NCI-H2227 (cell line): ENCODE measurements at regions not wholly inside any gene's neighbourhood (a gene's known extent, or its start where the extent isn't known, plus 50 kb on each side); places are given as distances from the start of the nearest gene placed in this dataset.

Experiments
- DNase-seq: peaks from one replicate; lab custom pipeline; 2025; ENCODE audit not compliant: unreplicated experiment; lab: John Stamatoyannopoulos, UW

GRCh38 chrX:7789200-7789599 is 53.8 kb upstream of the VCX start:
- DNase-seq: no peak

- no peak for DNase-seq
These were observed 54.6 kb upstream of the VCX start for GRCh38 chrX:7788334-7788733.

- no peak for DNase-seq
These were observed 55.3 kb upstream of the VCX start for GRCh38 chrX:7787714-7788113.

DNA sequence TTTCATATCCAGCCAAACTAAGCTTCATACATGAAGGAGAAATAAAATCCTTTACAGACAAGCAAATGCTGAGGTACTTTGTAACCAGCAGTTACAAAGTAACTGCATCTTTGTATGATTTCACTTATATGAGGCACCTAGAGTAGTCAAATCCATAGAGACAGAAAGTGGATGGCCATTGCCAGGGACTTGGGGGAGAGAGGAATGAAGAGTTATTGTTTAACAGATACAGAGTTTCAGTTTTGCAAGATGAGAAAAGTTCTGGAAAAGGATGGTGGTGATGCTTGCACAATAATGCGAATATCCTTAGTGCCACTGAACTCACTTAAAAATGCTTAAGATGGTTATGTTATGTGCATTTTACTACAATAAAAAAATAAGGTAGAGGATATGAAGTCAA is 58.4 kb upstream of the VCX start:
- DNase-seq: no peak

GRCh38 chrX:7779644-7780043 is 63.3 kb upstream of the VCX start:
- DNase-seq: no peak

GRCh38 chrX:7775987-7776386 is 67.0 kb upstream of the VCX start:
- no peak for DNase-seq

DNA sequence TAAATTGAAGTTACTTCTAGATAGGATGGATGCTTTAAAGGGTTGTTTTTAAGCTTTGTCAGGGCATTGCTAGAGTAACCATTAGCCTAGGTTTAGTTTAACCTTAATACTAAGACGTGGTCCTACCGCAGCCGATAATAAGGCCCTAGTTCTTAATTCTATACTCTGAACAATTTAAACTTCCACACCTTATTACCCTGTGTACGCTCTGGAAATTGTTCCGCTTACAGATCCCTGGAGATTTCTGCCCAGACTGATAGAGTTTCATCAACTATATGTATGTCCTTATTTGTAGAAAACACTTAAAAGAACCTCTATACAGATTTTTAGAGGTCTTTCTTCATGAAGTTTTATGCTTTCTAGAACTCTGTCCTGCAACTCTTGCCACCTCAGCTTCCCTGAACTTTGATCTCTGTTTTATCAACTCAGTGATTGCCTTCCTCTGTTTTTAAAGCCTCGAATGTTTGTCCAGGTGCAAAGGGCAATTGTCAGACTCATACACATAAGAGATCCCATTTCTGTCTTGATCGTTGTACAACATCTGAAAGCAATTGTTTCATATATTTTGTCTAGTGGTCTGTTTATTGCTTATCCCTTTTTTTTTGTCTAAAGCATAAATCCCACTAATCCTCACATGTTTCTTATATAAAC is 71.1 kb upstream of the VCX start:
- no peak for DNase-seq

DNA sequence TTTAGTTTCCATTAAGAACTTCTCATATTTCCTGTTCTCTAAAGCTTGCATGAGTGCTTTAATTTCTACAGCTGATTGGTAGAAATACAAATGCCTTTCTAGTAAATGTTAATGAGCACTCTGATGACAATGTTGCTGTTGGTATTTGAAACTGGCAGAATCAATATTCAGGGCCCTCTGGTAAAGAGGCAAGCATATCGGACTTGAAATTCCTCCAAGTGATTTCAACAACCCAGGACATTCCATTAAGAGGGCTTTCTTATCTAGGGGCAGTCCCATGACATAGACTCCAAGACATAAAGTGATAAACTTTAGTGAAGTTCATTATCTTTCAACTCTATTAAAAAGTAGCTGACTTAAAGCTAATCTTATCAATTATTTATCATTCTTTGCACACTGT is 83.1 kb upstream of the VCX start:
- no peak for DNase-seq

DNA sequence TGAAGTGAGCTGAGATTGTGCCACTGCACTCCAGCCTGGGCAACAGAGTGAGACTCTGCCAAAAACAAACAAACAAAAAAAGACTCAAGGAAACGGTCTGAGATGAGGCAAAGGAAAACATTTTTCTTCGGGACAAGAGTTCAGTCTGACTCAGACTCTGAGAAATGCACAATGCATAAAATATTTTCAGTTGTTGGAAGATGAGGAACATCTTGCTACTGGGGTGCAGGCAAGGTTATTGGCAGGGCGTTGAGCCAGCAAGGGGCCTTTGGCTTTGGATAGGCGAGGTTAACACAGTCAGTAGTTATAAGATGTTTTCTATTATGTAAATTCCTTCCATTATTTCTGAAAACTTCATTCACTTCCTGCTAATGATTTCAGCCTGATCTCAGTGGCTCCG is 96.1 kb upstream of the VCX start:
- no peak for DNase-seq

- DNase-seq: no peak
These were observed 112.9 kb upstream of the VCX start for GRCh38 chrX:7730071-7730470.

DNA sequence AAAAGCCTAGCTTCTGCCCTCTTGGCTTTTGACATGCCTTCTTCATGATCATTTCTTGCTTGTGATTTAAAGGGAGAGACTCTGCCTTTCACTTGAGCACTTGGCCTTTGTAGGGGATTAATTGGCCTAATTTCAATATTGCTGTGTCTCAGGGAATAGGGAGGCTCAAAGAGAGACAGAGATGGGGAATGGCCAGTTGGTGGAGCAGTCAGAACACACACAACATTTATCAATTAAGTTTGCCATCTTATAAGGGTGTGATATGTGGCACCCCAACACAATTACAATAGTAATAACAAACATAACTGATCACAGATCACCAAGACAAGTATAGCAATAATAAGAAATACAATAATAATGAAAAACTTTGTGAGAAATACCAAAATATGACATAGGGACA is 122.5 kb upstream of the VCX start:
- DNase-seq: no peak

DNA sequence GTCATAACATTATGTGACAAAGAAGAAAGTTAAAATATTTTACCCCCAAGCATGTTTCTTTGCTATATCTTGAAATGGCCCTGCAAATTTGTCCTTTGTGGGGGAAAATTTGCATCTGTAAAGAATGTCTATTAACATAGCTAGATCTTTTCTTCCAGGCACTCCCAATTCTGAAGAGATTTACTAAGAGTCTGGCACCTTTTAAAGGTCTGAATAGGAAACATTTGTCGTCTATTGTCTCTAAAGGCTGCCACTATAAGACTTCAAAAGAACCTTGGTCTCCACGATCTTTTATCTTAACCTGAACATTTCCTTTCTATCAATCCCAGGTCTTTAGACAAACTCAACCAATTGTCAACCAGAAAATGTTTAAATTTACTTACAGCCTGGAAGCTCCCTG is 128.6 kb upstream of the VCX start:
- DNase-seq: no peak

DNA sequence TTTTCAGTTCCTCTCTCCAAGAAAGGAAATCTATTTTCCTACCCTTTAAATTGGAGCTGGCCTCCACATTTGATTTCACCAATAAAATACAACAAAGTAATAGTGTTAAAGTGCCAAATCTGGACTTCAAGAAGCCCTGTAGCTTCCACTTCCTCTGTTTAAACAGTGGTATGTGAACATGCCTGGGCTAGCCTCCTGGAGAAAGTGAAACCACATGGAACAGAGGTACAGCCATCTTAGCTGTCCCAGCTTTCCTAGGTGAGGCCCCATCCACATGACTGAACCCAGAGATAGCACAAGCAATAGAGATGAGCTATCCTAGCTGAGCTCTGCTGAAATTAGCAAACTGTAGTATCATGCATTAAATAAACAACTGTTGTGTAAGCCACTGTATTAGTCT is 131.8 kb upstream of the VCX start:
- no peak for DNase-seq

DNA sequence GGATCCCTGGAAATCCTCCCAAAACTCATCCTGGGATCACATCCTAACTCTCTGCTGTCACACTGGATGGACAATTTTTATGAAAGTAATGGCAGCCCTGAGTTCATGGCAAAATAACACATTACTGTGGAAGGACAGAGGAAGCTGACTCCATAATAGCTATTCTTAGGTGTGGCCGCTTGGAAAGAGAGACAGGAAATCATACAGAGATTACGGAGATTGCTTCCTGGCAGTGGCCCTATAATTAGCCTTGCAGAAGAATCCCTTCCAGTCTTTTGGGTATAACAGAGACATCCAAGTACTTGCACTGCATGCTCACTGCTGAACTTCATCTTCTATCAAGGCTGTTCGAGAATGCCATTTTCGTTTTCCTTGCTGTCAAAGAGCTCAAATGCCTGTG is 133.1 kb upstream of the VCX start:
- DNase-seq: no peak

DNA sequence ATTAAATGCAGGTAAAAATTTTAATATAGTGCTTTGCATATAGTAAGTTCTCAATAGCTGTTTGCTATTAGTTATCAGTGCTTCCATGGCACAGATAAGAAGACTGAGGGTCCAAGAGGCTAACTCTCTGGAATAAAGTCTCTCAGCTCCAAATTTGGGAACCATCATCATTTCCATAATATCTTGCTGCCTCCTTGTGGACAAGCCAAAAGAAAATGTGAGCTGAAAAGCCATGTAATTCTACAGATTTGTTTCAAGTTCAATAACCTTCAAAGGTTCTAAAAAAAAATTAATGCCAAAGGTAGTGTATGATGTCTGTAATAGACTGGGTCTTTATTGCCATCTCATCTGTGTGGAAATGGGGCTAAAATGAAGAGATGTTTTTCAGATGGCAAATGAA is 136.9 kb upstream of the VCX start:
- DNase-seq: no peak

- no peak for DNase-seq
These were observed 138.8 kb upstream of the VCX start for GRCh38 chrX:7704205-7704604.

DNA sequence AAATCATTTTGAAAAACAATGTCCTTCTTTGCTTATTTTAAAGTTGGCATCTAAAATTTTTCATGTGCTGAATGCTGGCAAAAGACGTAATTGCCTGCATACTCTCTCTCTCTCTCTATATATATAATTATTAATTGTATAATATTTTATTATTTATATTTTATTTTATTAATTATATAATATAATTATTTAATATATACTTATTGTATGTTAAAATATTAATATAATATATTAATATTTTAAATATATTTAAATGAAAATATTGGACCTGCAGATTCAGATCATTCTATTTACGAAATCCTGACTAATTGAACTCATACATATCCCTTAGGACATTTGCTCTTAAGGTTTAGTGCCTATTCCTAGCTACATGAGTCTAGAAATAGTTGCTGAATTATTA is 144.7 kb upstream of the VCX start:
- DNase-seq: no peak

- DNase-seq: no peak
These were observed 152.1 kb upstream of the VCX start for GRCh38 chrX:7690842-7691241.

DNA sequence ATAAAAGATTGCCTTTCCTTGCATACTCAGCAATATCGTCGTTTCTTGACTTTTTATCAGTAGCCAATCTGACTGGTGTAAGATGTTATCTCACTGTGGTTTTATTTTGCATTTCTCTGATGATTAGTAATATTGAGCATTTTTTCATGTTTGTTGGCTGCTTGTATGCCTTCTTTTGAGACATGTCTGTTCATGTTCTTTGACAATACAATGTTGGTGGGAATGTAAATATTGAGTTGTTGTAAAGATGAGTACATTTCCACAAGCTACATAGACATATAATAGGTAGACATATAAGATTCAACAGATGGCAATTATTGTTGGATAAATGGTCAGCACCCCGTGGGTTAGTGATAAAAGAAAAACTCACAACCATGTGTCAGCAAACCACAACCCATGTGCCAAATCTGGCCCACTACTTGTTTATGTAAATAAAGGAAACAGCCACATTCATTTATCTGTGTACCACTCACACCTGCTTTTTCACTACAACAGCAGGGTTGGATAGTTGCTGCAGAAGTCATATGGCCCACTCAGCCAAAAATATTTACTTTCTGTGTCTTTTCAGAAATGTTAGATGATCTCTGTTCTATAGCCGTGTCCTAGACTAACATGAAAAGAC is 153.1 kb upstream of the VCX start:
- no peak for DNase-seq

GRCh38 chrX:7680181-7680580 is 162.8 kb upstream of the VCX start:
- DNase-seq: no peak

DNA sequence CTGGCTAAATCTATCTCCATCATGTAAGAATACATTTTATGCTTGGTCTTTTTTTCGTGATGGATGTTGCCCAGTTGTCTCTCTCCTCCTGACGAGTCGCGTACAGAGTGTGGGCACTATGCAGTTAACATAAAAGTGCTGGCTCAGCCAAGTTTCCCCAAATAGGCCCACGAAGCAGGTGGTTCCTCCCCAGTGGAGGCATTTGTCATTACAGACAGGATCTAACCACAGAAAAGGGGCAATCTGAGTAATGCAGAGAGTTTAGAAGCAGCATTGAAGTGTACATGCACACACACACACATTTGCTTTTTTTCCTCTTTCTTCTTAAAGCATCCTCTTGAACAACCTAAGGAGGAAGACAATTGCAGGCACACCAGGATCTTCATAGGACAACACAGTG is 188.7 kb upstream of the VCX start:
- DNase-seq: no peak

DNA sequence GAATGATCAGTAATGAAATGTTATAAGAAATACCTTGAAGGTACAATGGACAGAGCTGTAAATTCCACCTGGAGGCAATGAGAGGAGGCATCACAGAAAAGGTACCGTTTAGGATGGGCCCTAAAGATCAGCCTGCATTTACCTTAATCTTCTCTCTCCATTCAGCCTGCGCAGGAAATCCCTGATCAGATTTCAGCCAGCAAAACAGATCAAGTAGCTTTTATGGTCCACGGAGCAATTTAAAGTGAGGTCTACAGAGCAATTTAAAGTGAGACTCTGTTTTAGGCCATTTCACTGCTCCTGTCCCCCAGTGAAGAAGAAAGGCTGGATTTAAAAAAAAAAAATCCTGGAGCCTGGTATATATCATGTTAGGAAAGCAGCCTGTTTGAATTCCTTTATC is 195.1 kb upstream of the VCX start:
- DNase-seq: no peak

DNA sequence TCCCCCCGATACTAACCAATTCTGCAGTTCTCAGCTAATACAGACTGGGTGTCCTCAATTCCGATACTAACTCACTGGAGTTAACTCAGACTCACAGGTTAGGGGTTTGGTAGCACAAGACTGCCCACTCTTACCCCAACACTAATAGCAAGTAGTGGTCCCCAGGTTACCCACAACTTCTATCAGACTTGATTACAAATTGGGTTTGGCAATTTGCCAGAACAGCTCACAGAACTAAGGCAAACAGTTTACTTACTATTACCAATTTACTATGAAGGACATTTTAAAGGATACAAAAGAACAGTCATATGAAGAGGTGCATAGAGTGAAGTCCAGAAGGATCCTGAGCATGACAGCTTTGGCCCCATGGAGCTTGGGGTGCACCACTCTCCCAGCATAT is 201.8 kb upstream of the VCX start:
- DNase-seq: no peak
